Coronary artery (tissue), 2 donors: ENCODE measurements at regions not wholly inside any gene's neighbourhood (a gene's known extent, or its start where the extent isn't known, plus 50 kb on each side); places are given as distances from the start of the nearest gene placed in this dataset.
"Not testable (repeated sequence)": the region's sequence is repeated elsewhere in the genome, so short reads cannot be mapped to it uniquely, and the experiment has no call there.

Experiments
- DNase-seq: peaks from one replicate; pipeline ENCODE4 v3.0.0-alpha.2; 2017; ENCODE audit warnings: low spot score
- H3K27ac ChIP-seq, 2 donors: fragments of 200-600 bp; sonication (generic); one replicate each; pipeline ENCODE4 v1.5.1; 2016 to 2019
- H3K4me3 ChIP-seq: fragments of 200-600 bp; sonication (generic); 2 replicates; pipeline ENCODE4 v1.5.1; 2016; ENCODE audit warnings: mild to moderate bottlenecking, moderate library complexity
- CTCF ChIP-seq: fragments of 200-600 bp; sonication (generic); IDR thresholded peaks from one replicate; pipeline ENCODE4 v1.5.1; 2019; ENCODE audit warnings: antibody characterized with exemption

- no peak for DNase-seq
- Histone ChIP-seq H3K27ac (no peak overlapping the region), H3K4me3 (no peak overlapping the region)
- TF ChIP-seq CTCF, result no peak
Measured at GRCh38 chr7:142508251-142508650, 241.0 kb upstream of the PRSS1 start.

GRCh38 chr7:142507799-142508198 is 241.5 kb upstream of the PRSS1 start:
- DNase-seq, result no peak
- Histone ChIP-seq H3K27ac (no peak overlapping the region), H3K4me3 (no peak overlapping the region)
- no peak for TF ChIP-seq CTCF

GRCh38 chr7:142507066-142507465 is 242.2 kb upstream of the PRSS1 start:
- not testable (repeated sequence) for DNase-seq, H3K27ac ChIP-seq, H3K4me3 ChIP-seq

- DNase-seq, result no peak
- TF ChIP-seq CTCF, result no peak
- Histone ChIP-seq H3K27ac (no peak overlapping the region), H3K4me3 (no peak overlapping the region)
Measured at GRCh38 chr7:142506601-142507000, 242.7 kb upstream of the PRSS1 start.

- not testable (repeated sequence) for H3K4me3 ChIP-seq, H3K27ac ChIP-seq, DNase-seq
Measured at GRCh38 chr7:142503949-142504348, 245.3 kb upstream of the PRSS1 start.

- Histone ChIP-seq H3K4me3 (no peak overlapping the region), H3K27ac (no peak overlapping the region)
- TF ChIP-seq CTCF, result no peak
- DNase-seq, result no peak
Measured at GRCh38 chr7:142503036-142503435, 245.2 kb upstream of the PRSS58 start.

- no peak for DNase-seq
- H3K27ac ChIP-seq, result no peak overlapping the region
Measured at GRCh38 chr7:142501434-142501833, 243.6 kb upstream of the PRSS58 start.

GRCh38 chr7:142500366-142500765 is 242.5 kb upstream of the PRSS58 start:
- DNase-seq, result no peak
- H3K27ac ChIP-seq, result no peak overlapping the region
- H3K4me3 ChIP-seq, result no peak overlapping the region
- no peak for TF ChIP-seq CTCF

More at GRCh38 chr7:142501434-142501833, 243.6 kb upstream of the PRSS58 start:
- no peak overlapping the region for H3K4me3 ChIP-seq
- no peak for TF ChIP-seq CTCF
